Psoas muscle (tissue), 7 donors: ENCODE measurements at regions not wholly inside any gene's neighbourhood (a gene's known extent, or its start where the extent isn't known, plus 50 kb on each side); places are given as distances from the start of the nearest gene placed in this dataset.

Experiments used
- ATAC-seq, 4 donors: fragments of 200-7000 bp; cut with Tn5 transposase; one replicate each; pipeline ENCODE4 v1.9.1; 2020; ENCODE audit warnings: moderate library complexity in 3 of 4, mild to moderate bottlenecking in 2 of 4
- DNase-seq, 2 donors: peaks; one replicate each; pipeline ENCODE4 v3.0.0-alpha.2; 2020
- H3K27ac ChIP-seq: fragments of 200-600 bp; one replicate; pipeline ENCODE4 v1.8.0; 2022
- H3K27me3 ChIP-seq, 3 donors: fragments of 200-600 bp in 1 of 3; one replicate each; pipeline versions ENCODE4 v1.6.1 to v1.8.0; 2013 to 2022; ENCODE audit warnings: low read length in 2 of 3, mild to moderate bottlenecking in 2 of 3, moderate library complexity in 1 of 3; ENCODE audit not compliant: insufficient read depth in 3 of 3
- H3K36me3 ChIP-seq, 2 donors: fragments of 200-600 bp in 1 of 2; one replicate each; pipeline versions ENCODE4 v1.6.1 to v1.8.0; 2013 to 2022; ENCODE audit warnings: low read depth in 1 of 2, mild to moderate bottlenecking in 1 of 2, moderate library complexity in 1 of 2; ENCODE audit not compliant: insufficient read depth in 1 of 2
- H3K4me1 ChIP-seq: fragments of 200-600 bp; one replicate; pipeline ENCODE4 v1.8.0; 2022
- H3K4me3 ChIP-seq: fragments of 200-600 bp; one replicate; pipeline ENCODE4 v1.8.0; 2022; ENCODE audit warnings: mild to moderate bottlenecking
- H3K9me3 ChIP-seq: fragments of 200-600 bp; one replicate; pipeline ENCODE4 v1.8.0; 2022
- CTCF ChIP-seq: fragments of 200-600 bp; IDR thresholded peaks from one replicate; pipeline ENCODE4 v1.8.0; 2022; ENCODE audit warnings: antibody characterized with exemption
- WGBS, 3 donors: extraction: QIAGEN DNeasy Blood & Tissue Kit; methylation state at CpG; one replicate each; pipeline versions ENCODE4 v1.1.6 to v1.1.7; 2013; 5-methylcytosine and 5-hydroxymethylcytosine counted together
- intact Hi-C, 2 donors: fragments of 100-400 bp; cut with DNase I; formaldehyde crosslinking; loops; one replicate each; pipeline versions ENCODE4 v1.11.0 to v1.14.2; 2022
- donor health status: healthy with polysubstance abuse.
- donor health status: DM: no; HTN: no; CAD: no; lungs with moderate emphysema.
- donor health status: Bipolar disorder and iron deficiency.
- donor health status: healthy.
- donor health status: DM: yes; HTN: yes; CAD: no.
- donor health status: DM: no; HTN: no; CAD: no.
- donor health status: DM: yes; HTN: yes; CAD: no.

- peaks cover 0 to 3% (median 0%) of the 10 kb centered on the region in 3 donors for H3K27me3 ChIP-seq
- no peaks in the 10 kb centered on the region for H3K36me3 ChIP-seq
- ATAC-seq (no peak), DNase-seq (no peak)
- no peaks in the 10 kb centered on the region for H3K9me3 ChIP-seq
- intact Hi-C loops: no loop called here
- TF ChIP-seq CTCF: no peak
- no peak overlapping the region for H3K27ac ChIP-seq
- no peaks in the 10 kb centered on the region for H3K4me1 ChIP-seq
- H3K4me3 ChIP-seq: no peak overlapping the region
- WGBS, 3 donors: 76 to 83% (median 82%) methylated on average over 5 of the region's 5 CpGs
Measured at GRCh38 chr2:155866477-155866876, 466.0 kb downstream of the NR4A2 start.

- Histone ChIP-seq H3K36me3 (no peaks in the 10 kb centered on the region), H3K9me3 (no peaks in the 10 kb centered on the region), H3K4me3 (no peak overlapping the region), H3K27ac (no peak overlapping the region), H3K27me3 (no peaks in the 10 kb centered on the region), H3K4me1 (no peaks in the 10 kb centered on the region)
- ATAC-seq: no peak
- 83 to 89% (median 88%) methylated on average over 1 of the region's 1 CpG for WGBS, 3 donors
- DNase-seq: no peak
- TF ChIP-seq CTCF: no peak
- intact Hi-C loops: no loop called here
Measured at GRCh38 chr2:155852156-155852555, 480.4 kb downstream of the NR4A2 start.

- no peaks in the 10 kb centered on the region for H3K27me3 ChIP-seq
- no peak overlapping the region for H3K27ac ChIP-seq
- intact Hi-C loops: no loop called here
- H3K4me1 ChIP-seq: no peaks in the 10 kb centered on the region
- TF ChIP-seq CTCF: no peak
- no peak overlapping the region for H3K4me3 ChIP-seq
- H3K9me3 ChIP-seq: no peaks in the 10 kb centered on the region
- H3K36me3 ChIP-seq: no peaks in the 10 kb centered on the region
- DNase-seq (no peak), ATAC-seq (no peak)
Measured at GRCh38 chr2:155846259-155846658, 486.3 kb downstream of the NR4A2 start.

GRCh38 chr2:155844461-155844860, 488.1 kb downstream of the NR4A2 start:
- Histone ChIP-seq H3K27me3 (no peaks in the 10 kb centered on the region), H3K36me3 (no peaks in the 10 kb centered on the region), H3K4me1 (no peaks in the 10 kb centered on the region), H3K27ac (no peak overlapping the region), H3K4me3 (no peak overlapping the region), H3K9me3 (no peaks in the 10 kb centered on the region)
- WGBS, 3 donors: 83 to 98% (median 85%) methylated on average over 2 of the region's 2 CpGs
- ATAC-seq (no peak), DNase-seq (no peak)
- no peak for TF ChIP-seq CTCF
- intact Hi-C loops: no loop called here

GRCh38 chr2:155842103-155842502, 490.4 kb downstream of the NR4A2 start:
- 49 to 60% (median 59%) methylated on average over 6 of the region's 6 CpGs for WGBS, 3 donors
- no peak for ATAC-seq
- intact Hi-C loops: no loop called here

More at GRCh38 chr2:155842103-155842502, 490.4 kb downstream of the NR4A2 start:
- H3K36me3 ChIP-seq: no peaks in the 10 kb centered on the region
- H3K27me3 ChIP-seq: no peaks in the 10 kb centered on the region
- no peak overlapping the region for H3K4me3 ChIP-seq
- H3K4me1 ChIP-seq: no peaks in the 10 kb centered on the region
- no peak for TF ChIP-seq CTCF
- DNase-seq: no peak
- H3K27ac ChIP-seq: no peak overlapping the region
- no peaks in the 10 kb centered on the region for H3K9me3 ChIP-seq
